Activated T-cell treated with anti-CD3 and anti-CD28 coated beads for 48 hours (primary cell): ENCODE measurements at regions not wholly inside any gene's neighbourhood (a gene's known extent, or its start where the extent isn't known, plus 50 kb on each side); places are given as distances from the start of the nearest gene placed in this dataset.
"Not testable (repeated sequence)": the region's sequence is repeated elsewhere in the genome, so short reads cannot be mapped to it uniquely, and the experiment has no call there.

Experiments used
- DNase-seq: peaks from one replicate; pipeline ENCODE4 v3.0.0-alpha.2; 2020; ENCODE audit warnings: low read depth

GRCh38 chr6:164107297-164107995 is 692.9 kb downstream of the QKI start:
- DNase-seq = no peak

- no peak for DNase-seq
These were observed 691.8 kb downstream of the QKI start for GRCh38 chr6:164106345-164106769.

GRCh38 chr6:164105705-164106104 is 691.2 kb downstream of the QKI start:
- DNase-seq = no peak

GRCh38 chr6:164104432-164104831 is 689.9 kb downstream of the QKI start:
- no peak for DNase-seq

- no peak for DNase-seq
These were observed 688.2 kb downstream of the QKI start for GRCh38 chr6:164102693-164103092.

GRCh38 chr6:164101859-164102258 is 687.3 kb downstream of the QKI start:
- DNase-seq = no peak

- no peak for DNase-seq
These were observed 684.8 kb downstream of the QKI start for GRCh38 chr6:164099269-164099865.

- DNase-seq = no peak
These were observed 684.3 kb downstream of the QKI start for GRCh38 chr6:164098857-164099267.

- DNase-seq = no peak
These were observed 683.3 kb downstream of the QKI start for GRCh38 chr6:164097551-164098398.

GRCh38 chr6:164097056-164097455 is 682.5 kb downstream of the QKI start:
- no peak for DNase-seq

GRCh38 chr6:164095056-164095455 is 680.5 kb downstream of the QKI start:
- DNase-seq = no peak

- DNase-seq = no peak
These were observed 673.4 kb downstream of the QKI start for GRCh38 chr6:164087870-164088269.

GRCh38 chr6:164087211-164087610 is 672.7 kb downstream of the QKI start:
- no peak for DNase-seq

- no peak for DNase-seq
These were observed 671.8 kb downstream of the QKI start for GRCh38 chr6:164086076-164086887.

- no peak for DNase-seq
These were observed 670.9 kb downstream of the QKI start for GRCh38 chr6:164085091-164086075.

GRCh38 chr6:164079275-164079600 is 664.7 kb downstream of the QKI start:
- DNase-seq = no peak

- no peak for DNase-seq
These were observed 664.2 kb downstream of the QKI start for GRCh38 chr6:164078532-164079274.

- not testable (repeated sequence) for DNase-seq
These were observed 662.5 kb downstream of the QKI start for GRCh38 chr6:164076818-164077532.

- DNase-seq = no peak
These were observed 661.6 kb downstream of the QKI start for GRCh38 chr6:164075981-164076615.
